NCI-H2081 (cell line): ENCODE measurements at regions not wholly inside any gene's neighbourhood (a gene's known extent, or its start where the extent isn't known, plus 50 kb on each side); places are given as distances from the start of the nearest gene placed in this dataset.
A peak's percentile ranks its signal among the peaks of the same experiment; 100 is the strongest.
"Not testable (repeated sequence)": the region's sequence is repeated elsewhere in the genome, so short reads cannot be mapped to it uniquely, and the experiment has no call there.

Experiments
- DNase-seq, 2 experiments: peaks; one replicate each; lab custom pipeline; 2025; lab: John Stamatoyannopoulos, UW

DNA sequence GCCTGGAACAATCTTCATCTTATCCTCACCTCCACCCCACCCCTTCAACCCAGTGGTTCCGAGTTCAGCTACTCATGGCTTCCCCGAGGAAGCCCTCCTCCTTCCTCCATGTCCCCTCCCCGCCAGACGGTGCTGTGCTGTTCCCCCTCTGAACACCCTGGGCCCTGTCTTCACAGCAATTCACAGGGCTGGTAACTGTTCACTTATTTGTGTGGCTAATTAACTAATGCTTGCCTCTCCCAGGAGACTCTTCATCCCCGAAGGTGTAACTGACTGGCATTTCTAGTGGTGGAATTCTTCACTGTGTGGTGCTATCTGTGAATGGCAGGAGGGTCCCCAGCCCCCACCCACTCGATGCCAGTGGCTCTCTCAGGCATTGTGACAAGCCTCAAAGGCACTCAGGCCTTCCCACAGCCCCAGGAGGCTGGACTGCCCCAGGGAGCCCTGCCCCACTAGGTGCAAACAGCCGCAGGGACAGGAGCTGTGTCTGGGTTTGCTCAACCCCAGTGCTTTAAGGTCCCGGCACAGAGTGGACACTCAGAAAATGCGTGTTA is 133.7 kb upstream of the ID2 start:
- DNase-seq, result no peak

DNA sequence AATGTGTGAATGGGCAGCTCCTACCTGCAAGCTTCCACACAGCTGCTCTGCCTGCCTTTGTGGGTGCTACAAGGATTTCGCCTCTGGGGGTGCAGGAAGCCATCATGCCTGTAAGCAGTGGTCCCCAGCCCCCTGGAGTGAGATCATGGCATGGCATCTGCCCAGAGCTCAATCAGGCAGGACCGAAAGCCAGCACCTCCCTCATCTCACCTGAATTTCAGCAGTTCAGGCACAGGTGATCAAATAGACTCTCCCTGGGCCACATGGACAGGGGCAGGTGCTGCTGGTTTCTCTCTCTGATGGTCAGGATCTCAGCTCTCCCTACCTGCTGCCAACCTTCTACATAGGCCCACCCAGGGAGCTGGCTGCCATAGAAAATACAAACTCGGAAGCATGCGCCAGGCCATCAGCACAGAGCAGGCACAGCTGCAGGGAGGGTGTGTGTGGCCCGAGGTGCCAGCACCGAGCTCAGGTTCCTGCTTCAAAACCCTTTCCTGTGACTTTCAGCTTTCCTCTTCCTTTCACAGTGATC is 133.2 kb upstream of the ID2 start:
- DNase-seq, result peak; percentile 61 to 86

DNA sequence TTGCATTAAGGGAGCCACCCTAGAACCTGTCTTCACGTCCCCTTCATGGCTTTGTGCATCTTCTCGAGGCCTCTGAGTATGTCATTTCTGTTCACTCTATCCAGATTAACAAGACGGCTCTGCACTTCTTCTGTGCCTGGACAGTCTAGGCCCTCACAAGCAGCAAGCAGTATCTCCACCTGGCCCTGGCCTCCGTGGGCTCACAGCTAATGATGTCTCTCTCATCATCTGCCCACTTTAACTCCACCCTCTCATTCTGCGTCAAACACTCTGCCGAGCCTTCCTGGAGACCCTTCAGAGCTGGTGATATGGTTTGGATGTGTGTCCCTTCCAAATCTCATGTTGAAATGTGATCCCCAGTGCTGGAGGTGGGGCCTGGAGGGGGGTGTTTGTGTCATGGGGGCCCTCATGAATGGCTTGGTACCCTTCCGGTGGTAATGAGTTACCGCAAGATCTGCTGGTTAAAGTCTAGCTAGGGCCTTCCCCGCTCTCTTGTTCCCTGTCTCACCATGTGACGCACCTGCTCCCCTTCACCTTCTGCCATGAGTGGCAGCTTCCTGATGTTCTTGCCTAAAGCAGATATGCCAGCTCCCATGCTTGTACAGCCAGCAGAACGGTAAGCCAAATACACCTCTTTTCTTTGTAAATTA is 132.5 kb upstream of the ID2 start:
- no peak for DNase-seq

DNA sequence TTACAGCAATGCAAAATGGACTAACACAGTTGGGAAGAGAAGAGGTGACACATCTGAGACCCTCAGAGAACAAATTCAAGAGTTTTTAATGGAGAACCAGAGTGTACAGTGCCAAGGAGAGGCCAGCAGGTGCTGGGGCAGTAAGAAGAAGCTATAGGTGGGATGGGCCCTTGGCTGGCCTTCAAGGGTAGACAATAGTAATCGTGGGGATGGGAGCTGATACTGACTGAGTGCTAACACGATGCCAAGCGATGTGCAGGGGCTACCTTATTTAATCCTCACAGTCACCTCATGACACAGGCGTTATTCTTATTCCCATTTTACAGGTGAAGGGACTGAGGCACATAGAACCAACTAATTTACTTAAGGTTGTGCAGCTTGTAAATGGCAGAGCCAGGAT is 131.9 kb upstream of the ID2 start:
- DNase-seq, result no peak

DNA sequence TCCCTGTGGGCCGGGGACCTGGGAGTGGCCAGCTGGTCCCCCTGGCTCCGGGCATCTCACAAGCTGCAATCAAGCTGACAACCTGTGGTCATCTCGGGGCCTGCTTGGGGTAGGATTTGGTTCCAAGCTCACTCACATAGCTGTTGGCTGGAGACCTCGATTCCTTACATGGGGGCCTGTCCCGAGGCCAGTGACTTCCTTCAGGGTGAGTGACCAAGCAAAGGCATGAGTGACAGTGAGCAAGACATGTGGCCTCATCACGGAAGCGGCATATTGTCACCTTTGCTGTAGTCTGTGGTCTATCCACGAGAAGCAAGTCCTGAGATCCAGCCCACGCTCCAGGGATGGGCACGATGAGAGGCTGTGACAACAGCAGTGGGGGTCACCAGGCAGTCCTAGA is 131.4 kb upstream of the ID2 start:
- no peak for DNase-seq

DNA sequence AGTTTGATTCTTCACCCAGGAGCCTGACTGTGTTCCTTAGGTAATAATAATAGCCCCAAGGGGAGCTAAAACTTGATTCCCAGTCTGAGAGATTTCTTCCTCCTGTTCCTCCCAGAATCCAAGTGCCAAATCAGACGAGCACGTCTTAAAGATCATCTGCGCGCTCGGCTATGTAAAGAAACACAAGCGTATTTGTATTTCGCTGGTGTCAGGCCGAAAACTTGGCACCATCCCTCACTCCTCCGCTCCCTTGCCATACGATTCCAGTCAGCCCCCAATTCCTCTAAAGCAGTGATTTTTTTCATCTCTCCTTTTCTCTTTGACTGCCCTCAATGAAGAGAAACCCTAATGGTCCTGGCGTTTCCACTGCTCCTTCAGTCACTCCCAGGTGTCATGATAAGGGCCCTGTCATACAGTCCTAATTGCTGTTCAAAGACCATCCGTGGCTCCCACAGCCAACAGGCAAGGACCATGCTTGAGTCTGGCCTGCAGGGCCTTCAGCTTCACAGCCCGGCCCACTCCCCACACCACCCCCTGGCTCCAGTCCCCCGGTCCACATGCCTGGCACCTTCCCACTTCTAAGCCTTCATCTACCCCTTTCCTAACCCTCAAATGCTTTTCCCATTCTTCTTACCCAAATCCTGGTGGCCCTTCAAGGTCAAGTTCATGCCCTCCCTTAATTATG is 130.8 kb upstream of the ID2 start:
- no peak for DNase-seq

DNA sequence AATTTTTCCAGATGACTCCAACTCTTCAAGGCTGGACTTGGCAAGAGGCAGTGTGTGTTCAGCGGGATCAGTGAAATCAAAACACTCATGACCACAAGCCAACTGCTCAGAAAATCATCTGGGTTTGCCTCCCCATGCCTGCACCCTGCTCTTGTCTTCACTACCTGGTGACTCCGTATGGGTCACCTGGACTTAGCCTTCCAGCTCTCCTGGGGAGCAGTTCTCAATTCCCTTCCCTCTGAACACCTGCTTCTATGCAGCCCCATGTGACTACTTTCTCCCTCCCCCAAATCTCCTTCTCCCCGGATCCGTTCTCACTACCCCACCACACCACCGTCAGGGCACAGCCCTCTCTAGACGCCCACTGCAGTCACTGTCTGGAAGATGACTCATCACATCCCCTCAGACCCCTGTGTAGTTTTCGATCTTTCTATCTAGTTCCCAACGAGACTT is 130.2 kb upstream of the ID2 start:
- no peak for DNase-seq

DNA sequence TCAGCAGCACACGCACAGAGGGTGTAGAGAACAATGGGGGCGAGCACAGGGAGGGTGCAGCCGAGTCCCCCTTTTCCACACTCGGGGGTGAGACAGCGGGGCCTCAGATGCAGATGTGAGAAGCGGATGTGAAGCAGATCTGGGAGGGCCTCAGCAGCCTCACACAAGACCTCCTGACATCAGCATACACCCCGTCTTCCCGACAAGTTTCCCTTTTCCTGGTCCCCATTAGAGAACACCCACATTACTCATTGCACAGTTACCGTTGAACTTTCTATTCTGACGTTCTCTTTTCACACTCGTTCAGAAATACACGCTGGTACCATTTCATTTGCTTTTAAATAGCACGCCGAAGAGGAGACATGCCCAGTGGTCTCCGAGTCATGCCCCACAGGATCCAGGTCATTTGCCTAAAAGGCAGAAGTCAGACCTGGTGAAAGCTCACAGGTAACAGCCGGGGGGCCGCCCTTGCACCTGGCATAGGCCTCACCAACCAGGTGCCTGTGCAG is 129.5 kb upstream of the ID2 start:
- no peak for DNase-seq

DNA sequence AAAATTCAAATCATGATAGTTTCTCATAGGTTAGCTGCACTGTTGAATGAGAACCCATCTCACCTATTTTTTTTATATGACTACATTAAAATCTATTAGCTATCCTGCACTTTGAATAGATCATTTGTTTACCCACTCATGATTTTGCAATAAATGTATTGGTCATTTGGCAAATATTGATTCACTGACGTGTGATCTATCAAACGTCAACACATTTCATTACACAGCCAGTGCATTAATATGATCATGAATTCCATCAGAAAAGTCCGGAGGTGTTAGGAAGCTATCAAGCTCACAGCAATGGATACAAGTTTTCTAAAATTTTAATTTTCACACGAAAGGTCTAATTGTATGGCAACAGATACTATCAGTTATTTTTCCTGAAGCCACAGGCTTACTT is 128.2 kb upstream of the ID2 start:
- no peak for DNase-seq

DNA sequence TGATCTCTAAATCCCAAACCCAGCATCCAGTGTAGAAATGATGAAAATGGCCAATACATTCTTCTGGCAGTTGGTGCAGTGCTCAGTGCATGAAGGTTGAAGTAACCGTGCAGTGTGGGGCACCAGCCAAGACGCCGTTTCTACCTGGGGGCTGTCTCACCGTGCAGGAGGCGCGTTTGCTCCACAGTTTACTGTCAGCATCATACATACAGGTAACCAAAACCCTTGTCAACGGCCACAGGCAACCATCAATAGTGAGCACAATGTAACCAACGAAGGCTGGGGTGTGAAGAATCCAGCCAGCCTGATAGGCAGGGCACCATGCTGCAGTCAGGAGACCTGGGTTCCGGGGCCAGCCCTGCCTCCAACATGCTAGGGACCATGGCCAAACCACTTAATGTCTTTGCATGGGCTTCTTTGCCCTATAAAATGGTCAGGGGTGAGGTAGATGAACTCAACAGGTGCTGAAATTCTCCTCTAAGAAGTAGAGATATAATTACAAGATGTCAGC is 127.5 kb upstream of the ID2 start:
- no peak for DNase-seq

DNA sequence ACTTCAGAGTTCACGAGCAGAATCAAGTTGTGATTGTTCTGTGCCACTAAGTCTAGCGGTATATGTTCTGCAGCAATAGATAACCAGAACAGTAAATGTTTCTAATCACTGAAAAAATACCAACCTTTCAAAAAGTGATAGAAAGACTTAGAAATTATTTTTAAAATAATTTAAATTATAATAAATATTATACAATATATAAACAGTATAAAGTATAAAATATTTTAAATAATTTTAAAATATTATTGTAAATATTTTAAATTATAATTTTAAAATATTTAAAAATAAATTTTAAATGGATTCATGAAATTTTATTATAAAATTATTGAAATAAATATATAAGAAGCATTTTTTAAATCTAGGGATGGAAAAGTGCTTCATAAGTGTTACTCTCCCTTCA is 126.3 kb upstream of the ID2 start:
- DNase-seq, result no peak

DNA sequence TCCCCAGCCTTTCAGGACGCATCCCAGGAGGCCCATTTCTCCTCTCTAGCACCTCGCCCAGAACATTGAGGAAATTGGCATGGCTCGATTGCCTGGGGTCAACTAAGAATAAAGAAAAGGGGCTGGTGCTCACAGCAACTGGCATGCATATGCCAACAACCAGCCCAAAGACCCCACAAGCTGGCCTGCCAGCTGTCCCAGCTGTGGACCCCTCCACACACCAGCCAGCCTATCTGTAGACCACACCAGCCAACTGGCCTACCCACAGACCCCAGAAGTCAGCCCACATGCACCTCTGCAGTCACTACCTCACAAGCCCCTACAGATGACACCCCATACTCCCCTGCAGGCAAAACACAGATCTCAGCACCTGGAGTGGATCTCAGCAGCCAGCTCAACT is 123.8 kb upstream of the ID2 start:
- DNase-seq, result no peak

DNA sequence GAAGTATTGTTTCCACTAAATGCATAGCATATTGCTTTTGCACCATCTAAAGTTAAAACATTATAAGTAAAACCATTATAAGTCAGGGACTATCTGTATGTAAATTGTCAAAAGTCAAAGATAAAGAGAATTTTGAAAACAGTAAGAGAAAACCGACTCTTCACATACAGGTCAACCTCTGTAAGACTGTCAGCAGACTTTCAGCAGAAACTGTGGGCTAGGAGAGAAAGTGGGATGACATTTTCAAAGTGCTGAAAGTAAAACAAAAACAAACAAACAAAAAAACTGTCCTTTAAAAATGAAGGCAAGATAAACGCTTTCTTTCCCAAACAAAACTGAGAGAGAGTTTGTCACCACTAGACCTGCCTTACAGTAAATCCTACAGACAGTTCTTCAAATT is 122.9 kb upstream of the ID2 start:
- no peak for DNase-seq

DNA sequence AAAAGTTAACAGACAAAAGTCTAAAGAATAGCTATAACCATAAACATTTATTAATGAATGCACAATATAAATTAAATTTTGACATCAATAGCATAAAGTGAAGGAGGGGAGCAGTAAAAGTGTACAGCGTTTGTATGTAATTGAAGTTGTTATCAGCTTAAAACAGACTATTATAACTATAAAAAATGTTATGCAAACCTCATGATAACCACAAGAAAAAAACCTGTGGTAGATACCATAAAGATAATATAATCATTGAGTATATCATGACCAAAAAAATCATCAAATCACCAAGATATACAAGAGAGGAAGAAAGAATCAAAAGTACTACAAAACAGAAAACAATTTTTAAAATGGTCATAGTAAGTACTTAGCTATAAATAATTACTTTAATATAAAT is 122.1 kb upstream of the ID2 start:
- no peak for DNase-seq

DNA sequence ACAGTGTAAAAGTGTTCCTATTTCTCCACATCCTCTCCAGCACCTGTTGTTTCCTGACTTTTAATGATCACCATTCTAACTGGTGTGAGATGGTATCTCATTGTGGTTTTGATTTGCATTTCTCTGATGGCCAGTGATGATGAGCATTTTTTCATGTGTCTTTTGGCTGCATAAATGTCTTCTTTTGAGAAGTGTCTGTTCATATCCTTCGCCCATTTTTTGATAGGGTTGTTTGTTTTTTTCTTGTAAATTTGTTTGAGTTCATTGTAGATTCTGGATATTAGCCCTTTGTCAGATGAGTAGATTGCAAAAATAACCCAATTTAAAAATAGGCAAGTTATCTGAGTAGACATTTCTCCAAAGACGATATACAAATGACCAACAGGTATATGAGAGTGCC is 120.2 kb upstream of the ID2 start:
- not testable (repeated sequence) for DNase-seq

DNA sequence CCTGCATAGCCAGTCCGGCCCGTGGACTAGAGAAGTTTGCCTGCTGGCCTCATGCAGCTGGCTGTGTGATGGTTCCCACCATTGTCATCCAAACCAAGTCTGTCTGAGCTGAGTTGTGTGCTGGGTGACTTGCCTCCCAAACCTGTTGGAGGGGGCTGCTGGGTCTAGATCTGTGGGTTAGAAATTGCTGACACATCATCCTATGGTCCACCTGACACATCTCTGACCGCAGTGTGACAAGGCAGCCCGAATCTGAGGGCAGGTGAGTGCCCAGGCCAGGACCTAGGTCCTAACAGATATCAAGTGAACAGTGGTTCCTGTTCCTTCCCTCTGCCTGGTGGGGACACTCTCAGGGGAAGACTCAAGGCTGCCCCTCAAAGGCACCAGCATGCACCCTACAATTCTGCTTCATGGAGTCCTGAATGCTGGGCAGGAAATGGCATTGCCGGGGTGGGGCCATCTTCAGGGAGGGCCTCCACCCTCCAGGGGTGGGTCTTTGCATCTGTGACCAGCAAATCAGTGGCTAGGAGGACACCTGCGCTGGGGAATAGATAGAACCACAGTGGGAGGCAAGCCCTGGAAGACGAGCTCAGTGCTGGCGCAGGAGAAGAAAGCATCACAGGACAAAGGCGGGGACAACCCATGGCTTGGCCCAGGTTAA is 117.9 kb upstream of the ID2 start:
- no peak for DNase-seq

DNA sequence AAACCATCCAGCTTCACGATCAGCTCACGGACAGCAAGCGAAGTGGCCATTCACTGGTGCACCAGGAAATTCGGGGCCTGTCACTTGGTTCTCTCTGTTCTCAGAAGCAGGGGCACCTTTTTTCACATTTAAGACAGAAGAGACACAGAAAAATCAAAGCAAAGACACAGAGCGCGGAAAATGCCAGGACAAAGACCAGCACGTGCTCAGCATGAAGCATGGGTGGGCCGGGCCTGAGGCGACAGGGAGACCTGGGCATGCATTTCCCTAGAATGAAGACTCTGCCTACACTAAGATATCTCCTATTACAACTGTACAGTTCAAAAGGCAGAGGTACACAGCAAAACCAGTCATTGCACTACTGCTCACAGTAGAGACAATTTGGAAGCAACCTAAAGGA is 117.4 kb upstream of the ID2 start:
- DNase-seq, result no peak

DNA sequence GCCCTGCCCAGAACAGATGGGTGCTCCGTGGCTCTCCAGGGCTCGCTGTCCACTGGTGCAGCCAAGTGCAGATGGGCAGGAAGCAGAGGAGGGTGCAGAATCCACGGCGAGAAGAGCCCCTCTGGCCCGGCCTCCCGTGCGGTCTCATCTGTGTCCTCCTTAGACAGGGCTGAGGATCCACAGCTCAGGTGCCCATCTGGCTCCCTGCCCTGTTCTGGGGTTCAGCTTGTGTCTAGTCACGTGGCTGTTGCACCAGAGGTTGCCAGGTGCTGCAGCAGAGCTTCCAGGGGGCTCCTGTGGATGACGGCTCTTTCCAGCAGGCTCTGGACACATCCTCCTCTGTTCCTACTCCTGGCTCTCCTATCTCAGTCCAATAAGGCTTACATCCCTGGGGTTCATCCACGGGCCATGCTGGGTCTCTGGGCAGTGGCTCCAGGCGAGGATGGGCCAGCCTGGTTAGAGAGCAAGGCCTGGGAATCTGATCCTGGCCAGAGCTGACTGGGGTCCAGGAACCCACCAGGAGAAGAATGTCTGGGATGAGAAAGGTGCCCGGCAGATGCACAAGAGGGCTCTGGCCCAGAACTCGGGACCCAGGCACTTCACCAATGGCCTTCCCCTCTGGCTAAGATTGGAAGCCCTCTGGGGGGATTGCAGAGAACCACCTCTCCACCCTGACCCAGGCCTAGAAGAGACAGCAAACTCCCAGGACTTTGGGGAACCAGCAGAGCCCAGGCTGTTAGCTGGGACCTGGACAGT is 116.3 kb upstream of the ID2 start:
- no peak for DNase-seq

DNA sequence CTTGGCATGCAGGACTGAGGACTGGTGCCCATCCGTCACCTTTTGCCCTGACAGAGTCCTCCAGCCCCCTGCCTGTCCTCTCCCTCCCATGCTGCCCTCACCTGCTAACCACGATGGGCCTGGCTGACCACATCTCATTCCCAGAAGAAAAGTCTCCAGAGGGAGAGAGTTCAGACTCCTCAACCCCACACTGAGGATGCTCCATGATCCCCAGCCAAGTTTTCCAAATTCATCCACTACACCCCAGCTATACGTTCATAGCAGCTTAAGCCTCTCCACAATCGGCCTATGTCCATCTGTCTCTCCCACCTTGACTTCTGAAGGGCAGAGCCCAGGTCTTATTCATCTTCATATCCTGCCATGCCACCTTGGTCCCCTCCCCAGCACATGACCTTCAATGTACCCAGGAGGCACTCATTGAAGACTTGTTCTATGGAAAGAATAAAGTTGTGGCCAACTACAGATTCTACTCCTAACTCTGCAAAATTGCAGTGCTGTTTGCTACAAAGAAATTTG is 115.6 kb upstream of the ID2 start:
- no peak for DNase-seq

DNA sequence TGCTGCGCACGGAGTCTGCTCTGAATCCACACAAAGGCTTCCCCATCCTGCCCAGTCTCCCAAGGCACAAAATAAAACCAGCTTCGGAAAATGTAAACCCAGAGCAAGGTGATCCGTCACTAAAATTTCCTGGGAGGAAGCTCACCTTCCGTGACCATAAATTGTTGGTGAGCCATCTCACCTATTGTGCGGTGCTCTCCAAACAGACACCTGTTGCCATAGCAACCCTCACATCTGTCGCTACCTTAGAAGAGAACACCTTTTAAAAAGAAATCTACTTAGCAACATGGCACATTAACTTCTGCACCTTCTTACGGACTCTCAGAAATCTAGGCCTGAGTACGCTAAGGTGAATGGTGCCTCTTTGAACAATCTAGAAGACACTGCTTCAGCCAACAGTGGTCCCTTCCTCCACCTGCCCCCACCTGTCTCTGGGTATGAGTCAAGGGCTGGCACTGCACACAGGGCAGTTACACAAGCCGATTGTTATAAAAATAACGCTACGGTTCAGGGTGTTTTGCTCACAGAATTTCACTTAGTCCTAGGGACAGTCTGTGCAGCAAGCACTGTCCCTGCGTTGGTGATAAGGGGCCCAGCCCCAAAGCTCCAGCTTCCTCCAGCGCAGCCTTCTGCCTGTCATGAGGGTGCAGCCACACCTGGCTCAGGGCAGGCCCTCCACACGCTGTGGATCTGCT is 114.9 kb upstream of the ID2 start:
- peak; percentile 74 to 91 for DNase-seq
